Mesenchymal stem cell (in vitro differentiated cells and primary cell): ENCODE measurements at regions not wholly inside any gene's neighbourhood (a gene's known extent, or its start where the extent isn't known, plus 50 kb on each side); places are given as distances from the start of the nearest gene placed in this dataset.

ENCODE experiments used
- DNase-seq: peaks from one replicate; pipeline ENCODE4 v3.0.0-alpha.2; 2013
- H2AFZ ChIP-seq: one replicate; pipeline ENCODE4 v1.6.1; 2013; ENCODE audit warnings: low read depth, mild to moderate bottlenecking, control low read depth, inconsistent platforms, low read length, moderate library complexity
- H2AK5ac ChIP-seq: 2 replicates; pipeline ENCODE4 v1.6.1; 2013; ENCODE audit warnings: low read length, moderate library complexity, mild to moderate bottlenecking, inconsistent platforms; ENCODE audit not compliant: severe bottlenecking
- H2BK120ac ChIP-seq: one replicate; pipeline ENCODE4 v1.6.1; 2013; ENCODE audit warnings: low read depth, mild to moderate bottlenecking, inconsistent platforms, low read length, moderate library complexity
- H2BK12ac ChIP-seq, 2 experiments: one replicate each; pipeline ENCODE4 v1.6.1; 2013; ENCODE audit warnings: inconsistent platforms in 2 of 2, low read length in 2 of 2, mild to moderate bottlenecking in 2 of 2, moderate library complexity in 2 of 2, control low read depth in 1 of 2
- H2BK15ac ChIP-seq: one replicate; pipeline ENCODE4 v1.6.1; 2013; ENCODE audit warnings: mild to moderate bottlenecking, low read depth, inconsistent platforms; ENCODE audit not compliant: poor library complexity, severe bottlenecking
- H2BK5ac ChIP-seq: 2 replicates; pipeline ENCODE4 v1.6.1; 2013; ENCODE audit warnings: low read depth, mild to moderate bottlenecking, low read length, control low read depth, inconsistent platforms; ENCODE audit not compliant: poor library complexity, severe bottlenecking
- H3K14ac ChIP-seq, 2 experiments: one replicate each; pipeline ENCODE4 v1.6.1; 2013; ENCODE audit warnings: inconsistent platforms in 2 of 2, low read length in 2 of 2, control low read depth in 1 of 2, mild to moderate bottlenecking in 1 of 2, moderate library complexity in 1 of 2
- H3K18ac ChIP-seq, 2 experiments: one replicate each; pipeline ENCODE4 v1.6.1; 2013; ENCODE audit warnings: inconsistent platforms in 2 of 2, low read length in 2 of 2, control low read depth in 1 of 2, low read depth in 1 of 2, mild to moderate bottlenecking in 1 of 2
- H3K23ac ChIP-seq, 2 experiments: one replicate each; pipeline ENCODE4 v1.6.1; 2013; ENCODE audit warnings: inconsistent platforms in 2 of 2, low read length in 2 of 2, mild to moderate bottlenecking in 2 of 2, moderate library complexity in 2 of 2, control low read depth in 1 of 2
- H3K27ac ChIP-seq: 2 replicates; pipeline ENCODE4 v1.5.1; 2013; ENCODE audit warnings: mild to moderate bottlenecking, moderate library complexity, low read length, control low read depth, inconsistent platforms; ENCODE audit not compliant: poor library complexity, severe bottlenecking
- H3K27me3 ChIP-seq, 2 experiments: 2 replicates each; pipeline versions ENCODE4 v1.6.1 to v1.7.0; 2013; ENCODE audit warnings: low read length in 2 of 2, mild to moderate bottlenecking in 2 of 2, moderate library complexity in 2 of 2, control low read depth in 1 of 2, inconsistent platforms in 1 of 2; ENCODE audit not compliant: control insufficient read depth in 1 of 2, insufficient read depth in 1 of 2
- H3K36me3 ChIP-seq, 2 experiments: 2 replicates each; pipeline versions ENCODE4 v1.6.1 to v1.7.0; 2013; ENCODE audit warnings: low read length in 2 of 2, control low read depth in 1 of 2, inconsistent platforms in 1 of 2, low read depth in 1 of 2, mild to moderate bottlenecking in 1 of 2; ENCODE audit not compliant: insufficient read depth in 2 of 2, control insufficient read depth in 1 of 2
- H3K4ac ChIP-seq, 2 experiments: one replicate each; pipeline ENCODE4 v1.6.1; 2013; ENCODE audit warnings: inconsistent platforms in 2 of 2, low read length in 2 of 2, mild to moderate bottlenecking in 2 of 2, moderate library complexity in 2 of 2, control low read depth in 1 of 2, low read depth in 1 of 2
- H3K4me1 ChIP-seq: 2 replicates; pipeline ENCODE4 v1.6.1; 2013; ENCODE audit warnings: low read depth, low read length, control low read depth; ENCODE audit not compliant: control insufficient read depth, insufficient read depth
- H3K4me2 ChIP-seq: 2 replicates; pipeline ENCODE4 v1.6.1; 2013; ENCODE audit warnings: low read length, mild to moderate bottlenecking, inconsistent platforms; ENCODE audit not compliant: poor library complexity, severe bottlenecking
- H3K4me3 ChIP-seq, 2 experiments: 2 replicates each; pipeline versions ENCODE4 v1.5.1 to v1.7.0; 2013; ENCODE audit warnings: low read length in 2 of 2, mild to moderate bottlenecking in 2 of 2, control low read depth in 1 of 2, low read depth in 1 of 2; ENCODE audit not compliant: insufficient read depth in 1 of 2
- H3K79me1 ChIP-seq: replicated peaks from 2 replicates; pipeline ENCODE4 v1.6.1; 2013; ENCODE audit warnings: mild to moderate bottlenecking, control low read depth, low read length, inconsistent platforms; ENCODE audit not compliant: poor library complexity, severe bottlenecking
- H3K9ac ChIP-seq: 2 replicates; pipeline ENCODE4 v1.7.0; 2013; ENCODE audit warnings: mild to moderate bottlenecking, low read length, moderate library complexity
- H3K9me3 ChIP-seq: 2 replicates; pipeline ENCODE4 v1.7.0; 2013; ENCODE audit warnings: mild to moderate bottlenecking, low read length; ENCODE audit not compliant: control insufficient read depth
- H4K8ac ChIP-seq: one replicate; pipeline ENCODE4 v1.6.1; 2013; ENCODE audit warnings: inconsistent platforms, mild to moderate bottlenecking, low read length, moderate library complexity
- H4K91ac ChIP-seq: one replicate; pipeline ENCODE4 v1.6.1; 2013; ENCODE audit warnings: mild to moderate bottlenecking, low read length, inconsistent platforms
- WGBS: methylation state at CpG from one replicate; pipeline ENCODE4 v1.1.7; 2013; ENCODE audit warnings: mixed read lengths; 5-methylcytosine and 5-hydroxymethylcytosine counted together

GRCh38 chr14:22047115-22047514 lies 373.5 kb upstream of the OR4E1 start:
- Histone ChIP-seq H3K4me3 (no peak overlapping the region), H3K4me1 (no peaks in the 10 kb centered on the region), H2BK5ac (no peak overlapping the region), H2BK12ac (no peak overlapping the region), H3K18ac (no peak overlapping the region), H3K27ac (no peak overlapping the region), H2BK15ac (no peak overlapping the region), H2BK120ac (no peak overlapping the region), H4K8ac (no peak overlapping the region), H3K9me3 (no peaks in the 10 kb centered on the region), H3K4ac (no peak overlapping the region), H3K36me3 (no peaks in the 10 kb centered on the region), H3K79me1 (no peaks in the 10 kb centered on the region), H3K14ac (no peak overlapping the region), H2AFZ (no peak overlapping the region), H4K91ac (no peak overlapping the region), H3K4me2 (no peak overlapping the region), H2AK5ac (no peak overlapping the region), H3K9ac (no peak overlapping the region), H3K27me3 (peaks cover 0 to 10% of the 10 kb centered on the region in 2 experiments), H3K23ac (no peak overlapping the region)
- 52% methylated on average over 3 of the region's 3 CpGs for WGBS
- DNase-seq, result no peak

- 47% methylated on average over 2 of the region's 3 CpGs for WGBS
- Histone ChIP-seq H3K4me3 (no peak overlapping the region), H4K91ac (no peak overlapping the region), H3K27ac (no peak overlapping the region), H3K14ac (no peak overlapping the region), H3K79me1 (no peaks in the 10 kb centered on the region), H3K4me2 (no peak overlapping the region), H3K4ac (no peak overlapping the region), H3K23ac (no peak overlapping the region), H3K9ac (no peak overlapping the region), H3K4me1 (no peaks in the 10 kb centered on the region), H3K36me3 (no peaks in the 10 kb centered on the region), H4K8ac (no peak overlapping the region), H3K18ac (no peak overlapping the region), H3K9me3 (no peaks in the 10 kb centered on the region), H2BK120ac (no peak overlapping the region), H2AFZ (no peak overlapping the region), H3K27me3 (peaks cover 4 to 12% of the 10 kb centered on the region in 2 experiments), H2BK5ac (no peak overlapping the region), H2BK12ac (no peak overlapping the region), H2BK15ac (no peak overlapping the region), H2AK5ac (no peak overlapping the region)
- DNase-seq, result no peak
These were observed 372.4 kb upstream of the OR4E1 start for GRCh38 chr14:22046063-22046462.

GRCh38 chr14:22044193-22044592 lies 370.6 kb upstream of the OR4E1 start:
- Histone ChIP-seq H2AFZ (no peak overlapping the region), H3K4me3 (no peak overlapping the region), H3K4me1 (no peaks in the 10 kb centered on the region), H3K27me3 (peaks cover 7 to 12% of the 10 kb centered on the region in 2 experiments), H2BK5ac (no peak overlapping the region), H2BK12ac (no peak overlapping the region), H4K8ac (no peak overlapping the region), H3K27ac (no peak overlapping the region), H2BK120ac (no peak overlapping the region), H3K36me3 (no peaks in the 10 kb centered on the region), H3K9me3 (no peaks in the 10 kb centered on the region), H4K91ac (no peak overlapping the region), H3K18ac (no peak overlapping the region), H2BK15ac (no peak overlapping the region), H3K9ac (no peak overlapping the region), H2AK5ac (no peak overlapping the region), H3K4ac (no peak overlapping the region), H3K4me2 (no peak overlapping the region), H3K14ac (no peak overlapping the region), H3K23ac (no peak overlapping the region), H3K79me1 (no peaks in the 10 kb centered on the region)
- WGBS, result 73% methylated on average over 4 of the region's 5 CpGs
- no peak for DNase-seq

- Histone ChIP-seq H3K4me2 (no peak overlapping the region), H3K4ac (no peak overlapping the region), H3K27ac (no peak overlapping the region), H2BK120ac (no peak overlapping the region), H3K9me3 (no peaks in the 10 kb centered on the region), H3K9ac (no peak overlapping the region), H3K36me3 (no peaks in the 10 kb centered on the region), H2BK15ac (no peak overlapping the region), H3K27me3 (peaks cover 6 to 7% of the 10 kb centered on the region in 2 experiments), H4K8ac (no peak overlapping the region), H2AFZ (no peak overlapping the region), H3K4me1 (no peaks in the 10 kb centered on the region), H3K79me1 (no peaks in the 10 kb centered on the region), H3K4me3 (no peak overlapping the region), H2AK5ac (no peak overlapping the region), H4K91ac (no peak overlapping the region), H3K18ac (no peak overlapping the region), H3K23ac (no peak overlapping the region), H3K14ac (no peak overlapping the region), H2BK12ac (no peak overlapping the region), H2BK5ac (no peak overlapping the region)
- DNase-seq, result no peak
- 91% methylated on average over 2 of the region's 3 CpGs for WGBS
These were observed 367.1 kb upstream of the OR4E1 start for GRCh38 chr14:22040781-22041125.
